ENCODE measurements at regions not wholly inside any gene's neighbourhood (a gene's known extent, or its start where the extent isn't known, plus 50 kb on each side); places are given as distances from the start of the nearest gene placed in this dataset.
"Not testable (repeated sequence)": the region's sequence is repeated elsewhere in the genome, so short reads cannot be mapped to it uniquely, and the experiment has no call there.

- DNase-seq (ENCODE audit: low read depth), result no peak
- no peak for TF ChIP-seq CTCF (IDR thresholded peaks at IDR 0.05; ENCODE audit: control insufficient read depth, extremely low read depth, insufficient read depth)
- H3K4me3 ChIP-seq (ENCODE audit: low read depth, low read length), result no peak overlapping the region
Measured at GRCh38 chr3:51588724-51589123, 50.2 kb downstream of the RAD54L2 start.

- DNase-seq (ENCODE audit: low read depth), result no peak
- H3K4me3 ChIP-seq (ENCODE audit: low read depth, low read length), result no peak overlapping the region
- TF ChIP-seq CTCF (IDR thresholded peaks at IDR 0.05; ENCODE audit: control insufficient read depth, extremely low read depth, insufficient read depth), result no peak
Measured at GRCh38 chr3:51591231-51591630, 52.7 kb downstream of the RAD54L2 start.

- DNase-seq (ENCODE audit: low read depth), result no peak
- no peak for TF ChIP-seq CTCF (IDR thresholded peaks at IDR 0.05; ENCODE audit: control insufficient read depth, extremely low read depth, insufficient read depth)
- H3K4me3 ChIP-seq (ENCODE audit: low read depth, low read length), result no peak overlapping the region
Measured at GRCh38 chr3:51593697-51594096, 55.2 kb downstream of the RAD54L2 start.

DNA sequence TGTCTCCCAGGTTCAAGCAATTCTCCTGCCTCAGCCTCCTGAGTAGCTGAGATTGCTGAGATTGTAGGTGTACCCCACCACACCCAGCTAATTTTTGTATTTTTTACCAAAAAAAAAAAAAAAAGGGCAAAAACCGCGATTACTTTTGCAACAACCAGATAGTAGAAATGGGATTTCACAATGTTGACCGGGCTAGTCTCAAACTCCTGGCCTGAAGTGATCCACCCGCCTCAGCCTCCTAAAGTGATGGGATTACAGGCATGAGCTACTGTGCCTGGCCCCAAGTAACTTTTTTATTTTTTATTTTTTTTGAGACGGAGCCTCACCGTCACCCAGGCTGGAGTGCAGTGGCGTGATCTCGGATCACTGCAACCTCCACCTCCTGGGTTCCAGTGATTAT lies 61.1 kb downstream of the RAD54L2 start:
- not testable (repeated sequence) for H3K4me3 ChIP-seq (ENCODE audit: low read depth, low read length); DNase-seq (ENCODE audit: low read depth)

DNA sequence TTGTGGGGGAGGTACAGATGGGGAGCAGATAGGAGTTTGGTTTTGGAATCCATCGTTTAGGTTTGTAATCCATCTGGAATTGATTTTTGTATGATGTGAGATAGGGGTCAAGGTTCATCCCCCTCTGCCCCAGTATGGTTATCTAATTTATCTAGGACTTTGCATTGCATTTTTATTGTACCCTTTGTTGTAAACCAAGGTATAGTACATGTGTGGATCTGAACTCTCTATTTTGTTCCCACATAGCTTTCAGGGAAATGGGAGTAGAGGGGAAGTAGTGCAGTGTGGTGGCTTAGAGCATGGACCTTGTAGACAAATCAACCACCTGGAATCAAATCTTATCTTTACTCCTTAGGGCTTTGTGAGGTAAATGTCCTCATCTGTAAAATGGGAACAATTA lies 65.7 kb downstream of the RAD54L2 start:
- no peak for DNase-seq (ENCODE audit: low read depth)
- no peak overlapping the region for H3K4me3 ChIP-seq (ENCODE audit: low read depth, low read length)
- no peak for TF ChIP-seq CTCF (IDR thresholded peaks at IDR 0.05; ENCODE audit: control insufficient read depth, extremely low read depth, insufficient read depth)

DNA sequence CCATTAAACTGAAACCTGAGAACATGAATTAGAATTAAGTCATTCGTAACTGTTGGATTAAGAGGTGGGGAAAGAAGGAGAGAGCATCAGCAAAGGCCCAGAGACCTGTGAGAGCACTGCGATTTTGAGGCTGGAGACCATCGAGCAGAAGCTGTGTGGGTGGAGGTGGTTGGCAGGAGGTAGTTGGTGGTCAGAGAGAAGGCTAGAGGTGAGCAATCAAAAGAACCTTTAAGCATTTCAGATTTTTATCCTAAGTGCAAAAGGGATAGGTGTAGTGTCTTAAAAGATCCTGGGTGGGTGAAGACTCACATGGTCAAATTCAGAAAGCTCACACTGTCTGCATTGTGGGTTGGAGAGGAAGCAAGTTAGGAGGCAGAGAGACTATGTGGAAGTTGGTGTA lies 65.1 kb upstream of the TEX264 start:
- DNase-seq (ENCODE audit: low read depth), result no peak
- H3K4me3 ChIP-seq (ENCODE audit: low read depth, low read length), result no peak overlapping the region
- no peak for TF ChIP-seq CTCF (IDR thresholded peaks at IDR 0.05; ENCODE audit: control insufficient read depth, extremely low read depth, insufficient read depth)

DNA sequence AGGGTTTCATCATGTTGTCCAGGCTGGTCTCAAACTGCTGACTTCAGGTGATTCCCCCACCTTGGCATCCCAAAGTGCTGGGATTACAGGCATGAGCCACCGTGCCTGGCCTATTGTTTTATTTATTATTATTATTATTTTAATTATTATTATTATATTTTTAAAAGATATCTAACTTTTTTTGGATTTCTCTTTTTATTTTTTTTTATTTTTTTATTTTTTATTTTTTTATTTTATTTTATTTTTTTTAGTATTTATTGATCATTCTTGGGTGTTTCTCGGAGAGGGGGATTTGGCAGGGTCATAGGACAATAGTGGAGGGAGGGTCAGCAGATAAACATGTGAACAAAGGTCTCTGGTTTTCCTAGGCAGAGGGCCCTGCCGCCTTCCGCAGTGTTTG lies 64.2 kb upstream of the TEX264 start:
- not testable (repeated sequence) for DNase-seq (ENCODE audit: low read depth); H3K4me3 ChIP-seq (ENCODE audit: low read depth, low read length)

GRCh38 chr3:51607591-51608325 lies 63.3 kb upstream of the TEX264 start:
- not testable (repeated sequence) for H3K4me3 ChIP-seq (ENCODE audit: low read depth, low read length); DNase-seq (ENCODE audit: low read depth)

Measured in LNCaP clone FGC (cell line).